Stimulated activated naive CD8-positive, alpha-beta T cell treated with anti-CD3 and anti-CD28 coated beads, Interleukin-15, Interleukin-2, amounts not matched to agents 100 ng/mL and 50 ng/mL, for 24 hours (primary cell): ENCODE measurements at regions not wholly inside any gene's neighbourhood (a gene's known extent, or its start where the extent isn't known, plus 50 kb on each side); places are given as distances from the start of the nearest gene placed in this dataset.
A peak's percentile ranks its signal among the peaks of the same experiment; 100 is the strongest.

Source experiments
- H3K27ac Mint-ChIP-seq: one replicate; pipeline ENCODE4 v1.8.0; 2021; ENCODE audit warnings: mild to moderate bottlenecking, mixed read lengths
- H3K27me3 Mint-ChIP-seq: one replicate; pipeline ENCODE4 v1.8.0; 2021; ENCODE audit warnings: mixed read lengths
- H3K36me3 Mint-ChIP-seq: one replicate; pipeline ENCODE4 v1.8.0; 2021; ENCODE audit warnings: low read depth, mixed read lengths
- H3K4me1 Mint-ChIP-seq: one replicate; pipeline ENCODE4 v1.8.0; 2021; ENCODE audit warnings: low read depth, mixed read lengths
- H3K4me3 Mint-ChIP-seq: one replicate; pipeline ENCODE4 v1.8.0; 2021; ENCODE audit warnings: mild to moderate bottlenecking, mixed read lengths
- H3K9me3 Mint-ChIP-seq: one replicate; pipeline ENCODE4 v1.8.0; 2021; ENCODE audit warnings: mixed read lengths

- no peaks in the 10 kb centered on the region for H3K4me1 Mint-ChIP-seq
- H3K36me3 Mint-ChIP-seq: no peaks in the 10 kb centered on the region
- H3K27ac Mint-ChIP-seq: no peak overlapping the region
- H3K27me3 Mint-ChIP-seq: peaks cover 4% of the 10 kb centered on the region
- no peak overlapping the region for H3K4me3 Mint-ChIP-seq
- no peaks in the 10 kb centered on the region for H3K9me3 Mint-ChIP-seq
These were observed 67.0 kb downstream of the CHRNA1 start for GRCh38 chr2:174697255-174697654.

GRCh38 chr2:174694920-174695319 is 69.4 kb downstream of the CHRNA1 start:
- Mint-ChIP-seq H3K9me3 (no peaks in the 10 kb centered on the region), H3K27me3 (peaks cover 4% of the 10 kb centered on the region), H3K4me3 (no peak overlapping the region), H3K27ac (no peak overlapping the region), H3K36me3 (no peaks in the 10 kb centered on the region), H3K4me1 (no peaks in the 10 kb centered on the region)

GRCh38 chr2:174694196-174694878 is 69.9 kb downstream of the CHRNA1 start:
- Mint-ChIP-seq H3K4me1 (no peaks in the 10 kb centered on the region), H3K9me3 (no peaks in the 10 kb centered on the region), H3K4me3 (no peak overlapping the region), H3K27ac (no peak overlapping the region), H3K27me3 (peaks cover 4% of the 10 kb centered on the region), H3K36me3 (no peaks in the 10 kb centered on the region)

- H3K9me3 Mint-ChIP-seq: no peaks in the 10 kb centered on the region
- H3K27ac Mint-ChIP-seq: no peak overlapping the region
- H3K4me1 Mint-ChIP-seq: peaks cover 3% of the 10 kb centered on the region
- H3K4me3 Mint-ChIP-seq: no peak overlapping the region
- H3K36me3 Mint-ChIP-seq: no peaks in the 10 kb centered on the region
- peaks cover 4% of the 10 kb centered on the region for H3K27me3 Mint-ChIP-seq
These were observed 70.9 kb downstream of the CHRNA1 start for GRCh38 chr2:174693344-174693743.

GRCh38 chr2:174692256-174692919 is 71.9 kb downstream of the CHRNA1 start:
- H3K27ac Mint-ChIP-seq: no peak overlapping the region
- H3K9me3 Mint-ChIP-seq: no peaks in the 10 kb centered on the region
- peaks cover 4% of the 10 kb centered on the region for H3K27me3 Mint-ChIP-seq
- H3K4me1 Mint-ChIP-seq: peaks cover 11% of the 10 kb centered on the region
- no peak overlapping the region for H3K4me3 Mint-ChIP-seq
- H3K36me3 Mint-ChIP-seq: no peaks in the 10 kb centered on the region

- H3K4me3 Mint-ChIP-seq: no peak overlapping the region
These were observed 73.0 kb downstream of the CHRNA1 start for GRCh38 chr2:174691201-174691779.

GRCh38 chr2:174690026-174690425 is 74.2 kb downstream of the CHRNA1 start:
- H3K9me3 Mint-ChIP-seq: no peaks in the 10 kb centered on the region
- peaks cover 4% of the 10 kb centered on the region for H3K27me3 Mint-ChIP-seq
- H3K27ac Mint-ChIP-seq: no peak overlapping the region
- peaks cover 30% of the 10 kb centered on the region for H3K4me1 Mint-ChIP-seq
- no peak overlapping the region for H3K4me3 Mint-ChIP-seq
- no peaks in the 10 kb centered on the region for H3K36me3 Mint-ChIP-seq

More at GRCh38 chr2:174691201-174691779, 73.0 kb downstream of the CHRNA1 start:
- no peak overlapping the region for H3K27ac Mint-ChIP-seq
- H3K9me3 Mint-ChIP-seq: no peaks in the 10 kb centered on the region
- H3K4me1 Mint-ChIP-seq: peaks cover 19% of the 10 kb centered on the region
- H3K36me3 Mint-ChIP-seq: no peaks in the 10 kb centered on the region
- peaks cover 4% of the 10 kb centered on the region for H3K27me3 Mint-ChIP-seq

- H3K36me3 Mint-ChIP-seq: no peaks in the 10 kb centered on the region
- H3K9me3 Mint-ChIP-seq: no peaks in the 10 kb centered on the region
- peak overlapping the region; percentile 51 for H3K27ac Mint-ChIP-seq
- peaks cover 46% of the 10 kb centered on the region for H3K4me1 Mint-ChIP-seq
- no peaks in the 10 kb centered on the region for H3K27me3 Mint-ChIP-seq
- H3K4me3 Mint-ChIP-seq: no peak overlapping the region
These were observed 76.2 kb downstream of the CHRNA1 start for GRCh38 chr2:174688079-174688478.

- H3K4me3 Mint-ChIP-seq: no peak overlapping the region
- H3K9me3 Mint-ChIP-seq: no peaks in the 10 kb centered on the region
- H3K27ac Mint-ChIP-seq: no peak overlapping the region
- peaks cover 51% of the 10 kb centered on the region for H3K4me1 Mint-ChIP-seq
- no peaks in the 10 kb centered on the region for H3K36me3 Mint-ChIP-seq
- H3K27me3 Mint-ChIP-seq: no peaks in the 10 kb centered on the region
These were observed 77.8 kb downstream of the CHRNA1 start for GRCh38 chr2:174686430-174686829.

- H3K9me3 Mint-ChIP-seq: no peaks in the 10 kb centered on the region
- H3K4me3 Mint-ChIP-seq: peak overlapping the region; percentile 88
- no peaks in the 10 kb centered on the region for H3K27me3 Mint-ChIP-seq
- peaks cover 17% of the 10 kb centered on the region for H3K36me3 Mint-ChIP-seq
- peaks cover 78% of the 10 kb centered on the region for H3K4me1 Mint-ChIP-seq
- H3K27ac Mint-ChIP-seq: peak overlapping the region; percentile 93
These were observed 80.9 kb downstream of the CHRNA1 start for GRCh38 chr2:174683392-174683759.

GRCh38 chr2:174682578-174683391 is 81.5 kb downstream of the CHRNA1 start:
- H3K27me3 Mint-ChIP-seq: no peaks in the 10 kb centered on the region
- H3K4me3 Mint-ChIP-seq: peak overlapping the region; percentile 88
- H3K9me3 Mint-ChIP-seq: no peaks in the 10 kb centered on the region
- H3K27ac Mint-ChIP-seq: peak overlapping the region; percentile 93
- peaks cover 80% of the 10 kb centered on the region for H3K4me1 Mint-ChIP-seq
- peaks cover 17% of the 10 kb centered on the region for H3K36me3 Mint-ChIP-seq

- Mint-ChIP-seq H3K27me3 (no peaks in the 10 kb centered on the region), H3K9me3 (no peaks in the 10 kb centered on the region), H3K4me1 (peaks cover 82% of the 10 kb centered on the region), H3K27ac (peak overlapping the region; percentile 61), H3K36me3 (peaks cover 17% of the 10 kb centered on the region), H3K4me3 (peak overlapping the region; percentile 83)
These were observed 82.2 kb downstream of the CHRNA1 start for GRCh38 chr2:174682007-174682577.

- Mint-ChIP-seq H3K27ac (peak overlapping the region; percentile 61), H3K9me3 (no peaks in the 10 kb centered on the region), H3K4me1 (peaks cover 84% of the 10 kb centered on the region), H3K36me3 (peaks cover 24% of the 10 kb centered on the region), H3K27me3 (no peaks in the 10 kb centered on the region), H3K4me3 (peak overlapping the region; percentile 83)
These were observed 82.9 kb downstream of the CHRNA1 start for GRCh38 chr2:174681099-174682006.

- Mint-ChIP-seq H3K27me3 (no peaks in the 10 kb centered on the region), H3K4me1 (peaks cover 79% of the 10 kb centered on the region), H3K27ac (peak overlapping the region; percentile 27), H3K4me3 (peak overlapping the region; percentile 83), H3K9me3 (no peaks in the 10 kb centered on the region), H3K36me3 (peaks cover 29% of the 10 kb centered on the region)
These were observed 82.6 kb upstream of the WIPF1 start for GRCh38 chr2:174680221-174680620.
